GM23338 (cell line): ENCODE measurements at regions not wholly inside any gene's neighbourhood (a gene's known extent, or its start where the extent isn't known, plus 50 kb on each side); places are given as distances from the start of the nearest gene placed in this dataset.

ENCODE experiments used
- ATAC-seq: fragments of 200-7000 bp; cut with Tn5 transposase; 3 replicates; pipeline ENCODE4 v1.9.1; 2020
- DNase-seq: peaks from one replicate; pipeline ENCODE4 v3.0.0-alpha.2; 2015; ENCODE audit warnings: low spot score
- H2AFZ ChIP-seq: fragments of 200-600 bp; sonication (generic); 2 replicates; pipeline ENCODE4 v1.8.0; 2016; ENCODE audit warnings: antibody characterized with exemption, mild to moderate bottlenecking, moderate library complexity
- H3F3A ChIP-seq: fragments of 200-600 bp; sonication (generic); replicated peaks from 2 replicates; pipeline ENCODE4 v1.8.0; 2017; ENCODE audit warnings: antibody characterized with exemption, mixed run types, low read depth
- H3K27ac ChIP-seq: fragments of 200-600 bp; sonication (generic); 2 replicates; pipeline ENCODE4 v1.6.1; 2016; ENCODE audit warnings: low read depth
- H3K27me3 ChIP-seq: fragments of 200-600 bp; sonication (generic); 2 replicates; pipeline ENCODE4 v1.8.0; 2016; ENCODE audit warnings: mild to moderate bottlenecking, mixed run types, moderate library complexity; ENCODE audit not compliant: insufficient read depth
- H3K36me3 ChIP-seq: fragments of 200-600 bp; sonication (generic); 2 replicates; pipeline ENCODE4 v1.8.0; 2016; ENCODE audit warnings: mild to moderate bottlenecking; ENCODE audit not compliant: insufficient read depth
- H3K4me1 ChIP-seq: fragments of 200-600 bp; sonication (generic); 2 replicates; pipeline ENCODE4 v1.8.0; 2016; ENCODE audit warnings: mild to moderate bottlenecking, moderate library complexity; ENCODE audit not compliant: insufficient read depth
- H3K4me2 ChIP-seq: fragments of 200-600 bp; sonication (generic); 2 replicates; pipeline ENCODE4 v1.7.1; 2017; ENCODE audit warnings: mixed run types
- H3K4me3 ChIP-seq: fragments of 200-600 bp; sonication (generic); 2 replicates; pipeline ENCODE4 v1.6.1; 2016; ENCODE audit warnings: mixed run types
- H3K79me2 ChIP-seq: fragments of 200-600 bp; sonication (generic); replicated peaks from 2 replicates; pipeline ENCODE4 v1.8.0; 2017; ENCODE audit warnings: mild to moderate bottlenecking; ENCODE audit not compliant: insufficient read depth
- H3K9me2 ChIP-seq: fragments of 200-600 bp; sonication (generic); 2 replicates; pipeline ENCODE4 v1.8.0; 2017; ENCODE audit not compliant: insufficient read depth
- H4K20me1 ChIP-seq: fragments of 200-600 bp; sonication (generic); replicated peaks from 2 replicates; pipeline ENCODE4 v1.8.0; 2017; ENCODE audit warnings: mild to moderate bottlenecking; ENCODE audit not compliant: insufficient read depth
- H3K27ac Mint-ChIP-seq: 2 replicates; pipeline ENCODE4 v1.8.0; 2020; ENCODE audit warnings: inconsistent platforms, mild to moderate bottlenecking, moderate library complexity, mixed read lengths
- H3K27me3 Mint-ChIP-seq: 3 replicates; pipeline ENCODE4 v1.8.0; 2022; ENCODE audit warnings: low read depth, mild to moderate bottlenecking, moderate library complexity, mixed read lengths, inconsistent platforms; ENCODE audit not compliant: insufficient read depth, poor library complexity
- H3K36me3 Mint-ChIP-seq: 3 replicates; pipeline ENCODE4 v1.8.0; 2021; ENCODE audit warnings: low read depth, mild to moderate bottlenecking, inconsistent platforms, moderate library complexity, mixed read lengths
- H3K4me1 Mint-ChIP-seq: 3 replicates; pipeline ENCODE4 v1.8.0; 2020; ENCODE audit warnings: mild to moderate bottlenecking, inconsistent platforms, mixed read lengths
- H3K4me3 Mint-ChIP-seq: 3 replicates; pipeline ENCODE4 v1.8.0; 2021; ENCODE audit warnings: moderate library complexity, mild to moderate bottlenecking, inconsistent platforms, mixed read lengths
- H3K9me3 Mint-ChIP-seq: 3 replicates; pipeline ENCODE4 v1.8.0; 2020; ENCODE audit warnings: moderate library complexity, mild to moderate bottlenecking, inconsistent platforms, mixed read lengths
- CREB1 ChIP-seq: fragments of 250-450 bp; sonication (Bioruptor Pico); IDR thresholded peaks from 2 replicates; pipeline ENCODE4 v1.5.0; 2020; ENCODE audit warnings: low read depth, mild to moderate bottlenecking, moderate library complexity
- ETS1 ChIP-seq: IDR thresholded peaks from 2 replicates; pipeline ENCODE4 v1.6.1; 2016; ENCODE audit warnings: antibody characterized with exemption
- EZH2 ChIP-seq: fragments of 200-600 bp; sonication (generic); IDR thresholded peaks from one replicate; pipeline ENCODE4 v1.8.0; 2017; ENCODE audit warnings: antibody characterized with exemption, mild to moderate bottlenecking, low read depth; ENCODE audit not compliant: unreplicated experiment
- EZH2phosphoT487 ChIP-seq: fragments of 200-600 bp; sonication (generic); IDR thresholded peaks from one replicate; pipeline ENCODE4 v1.8.1; 2018; ENCODE audit warnings: antibody characterized with exemption; ENCODE audit not compliant: unreplicated experiment
- JUNB ChIP-seq: IDR thresholded peaks from one replicate; pipeline ENCODE4 v1.6.1; 2016; ENCODE audit warnings: antibody characterized with exemption; ENCODE audit not compliant: unreplicated experiment
- NANOG ChIP-seq: IDR thresholded peaks from 2 replicates; pipeline ENCODE4 v1.6.1; 2016; ENCODE audit warnings: antibody characterized with exemption, borderline replicate concordance
- POLR2AphosphoS5 ChIP-seq: IDR thresholded peaks from 2 replicates; pipeline ENCODE4 v1.6.1; 2016; ENCODE audit warnings: antibody characterized with exemption, low read depth
- STAT1 ChIP-seq: IDR thresholded peaks from one replicate; pipeline ENCODE4 v1.6.1; 2016; ENCODE audit warnings: antibody characterized with exemption; ENCODE audit not compliant: unreplicated experiment
- ZNF114 ChIP-seq: fragments of 250-450 bp; sonication (Bioruptor Pico); IDR thresholded peaks from 2 replicates; pipeline ENCODE4 v1.5.0; 2020; ENCODE audit warnings: mild to moderate bottlenecking, moderate library complexity
- ZNF331 ChIP-seq: fragments of 250-450 bp; sonication (Bioruptor Pico); IDR thresholded peaks from 2 replicates; pipeline ENCODE4 v1.5.0; 2020; ENCODE audit warnings: low read depth, mild to moderate bottlenecking, moderate library complexity
- TF ChIP-seq, protein P1 (sequence below): IDR thresholded peaks from one replicate; pipeline ENCODE4 v1.6.1; 2018; ENCODE audit warnings: antibody characterized with exemption; ENCODE audit not compliant: unreplicated experiment

DNA sequence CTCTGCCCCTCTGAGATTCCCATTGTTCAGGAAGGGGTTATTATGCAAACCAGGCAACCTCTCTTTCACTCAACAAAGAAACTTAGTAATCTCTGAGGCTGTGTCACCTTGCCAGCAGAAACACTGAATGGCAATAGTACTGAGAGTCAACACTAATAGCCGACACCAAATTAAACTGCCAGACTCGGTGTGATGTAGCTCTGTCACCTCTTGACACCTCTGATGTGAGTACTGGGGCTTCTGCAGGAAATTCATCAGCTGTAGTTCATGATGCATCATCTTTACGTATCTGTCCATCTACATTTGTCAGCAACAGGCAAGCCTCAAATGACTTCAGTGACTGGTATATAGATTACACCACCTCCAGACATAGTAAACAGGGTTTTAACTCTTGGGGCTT, 65.0 kb upstream of the ONECUT1 start (continued):
- TF ChIP-seq EZH2 (no peak), CREB1 (no peak), STAT1 (no peak), NANOG (no peak)

DNA sequence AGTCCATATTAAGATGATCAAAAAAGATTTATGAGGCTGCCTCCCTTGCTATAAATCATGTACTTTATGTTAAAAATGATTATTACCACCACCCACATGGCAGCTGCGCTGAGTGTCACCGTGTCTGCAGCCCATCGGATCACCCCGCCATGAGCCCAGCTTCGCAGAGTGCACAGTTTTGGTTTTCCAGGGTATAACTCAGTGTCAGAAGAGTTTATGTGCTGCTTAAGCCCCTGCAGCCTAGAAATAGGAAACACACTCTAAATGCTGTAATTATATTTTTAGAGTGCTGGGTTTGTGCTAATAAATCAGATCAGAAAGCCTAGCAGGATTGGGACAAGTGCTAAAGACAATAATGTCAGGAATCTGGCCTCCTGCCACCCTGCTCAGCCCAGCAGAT, 54.7 kb upstream of the ONECUT1 start:
- DNase-seq (no peak), ATAC-seq (no peak)
- Histone ChIP-seq H3K79me2 (no peaks in the 10 kb centered on the region), H3F3A (no peaks in the 10 kb centered on the region), H3K27ac (no peak overlapping the region), H2AFZ (no peak overlapping the region), H3K27me3 (no peaks in the 10 kb centered on the region), H3K36me3 (no peaks in the 10 kb centered on the region; the same call in 1 of the 2 replicates), H3K4me3 (no peak overlapping the region), H4K20me1 (no peaks in the 10 kb centered on the region), H3K4me2 (no peak overlapping the region), H3K4me1 (no peaks in the 10 kb centered on the region), H3K9me2 (no peaks in the 10 kb centered on the region; the same call in none of the 2 replicates)
- Mint-ChIP-seq H3K4me1 (no peaks in the 10 kb centered on the region), H3K9me3 (peaks cover 7% of the 10 kb centered on the region; the same call in 2 of the 3 replicates), H3K36me3 (0 out of 3 replicates have a peak, but pooled peaks cover 3% of the 10 kb centered on the region), H3K27ac (no peak overlapping the region), H3K4me3 (no peak overlapping the region), H3K27me3 (no peaks in the 10 kb centered on the region)
- TF ChIP-seq EZH2phosphoT487 (no peak), POLR2AphosphoS5 (no peak), ZNF331 (CRISPR knock-in tag) (no peak), NANOG (no peak), JUNB (no peak), CREB1 (no peak), ZNF114 (CRISPR knock-in tag) (no peak), EZH2 (no peak), ETS1 (no peak)
- TF ChIP-seq, protein P1, sequence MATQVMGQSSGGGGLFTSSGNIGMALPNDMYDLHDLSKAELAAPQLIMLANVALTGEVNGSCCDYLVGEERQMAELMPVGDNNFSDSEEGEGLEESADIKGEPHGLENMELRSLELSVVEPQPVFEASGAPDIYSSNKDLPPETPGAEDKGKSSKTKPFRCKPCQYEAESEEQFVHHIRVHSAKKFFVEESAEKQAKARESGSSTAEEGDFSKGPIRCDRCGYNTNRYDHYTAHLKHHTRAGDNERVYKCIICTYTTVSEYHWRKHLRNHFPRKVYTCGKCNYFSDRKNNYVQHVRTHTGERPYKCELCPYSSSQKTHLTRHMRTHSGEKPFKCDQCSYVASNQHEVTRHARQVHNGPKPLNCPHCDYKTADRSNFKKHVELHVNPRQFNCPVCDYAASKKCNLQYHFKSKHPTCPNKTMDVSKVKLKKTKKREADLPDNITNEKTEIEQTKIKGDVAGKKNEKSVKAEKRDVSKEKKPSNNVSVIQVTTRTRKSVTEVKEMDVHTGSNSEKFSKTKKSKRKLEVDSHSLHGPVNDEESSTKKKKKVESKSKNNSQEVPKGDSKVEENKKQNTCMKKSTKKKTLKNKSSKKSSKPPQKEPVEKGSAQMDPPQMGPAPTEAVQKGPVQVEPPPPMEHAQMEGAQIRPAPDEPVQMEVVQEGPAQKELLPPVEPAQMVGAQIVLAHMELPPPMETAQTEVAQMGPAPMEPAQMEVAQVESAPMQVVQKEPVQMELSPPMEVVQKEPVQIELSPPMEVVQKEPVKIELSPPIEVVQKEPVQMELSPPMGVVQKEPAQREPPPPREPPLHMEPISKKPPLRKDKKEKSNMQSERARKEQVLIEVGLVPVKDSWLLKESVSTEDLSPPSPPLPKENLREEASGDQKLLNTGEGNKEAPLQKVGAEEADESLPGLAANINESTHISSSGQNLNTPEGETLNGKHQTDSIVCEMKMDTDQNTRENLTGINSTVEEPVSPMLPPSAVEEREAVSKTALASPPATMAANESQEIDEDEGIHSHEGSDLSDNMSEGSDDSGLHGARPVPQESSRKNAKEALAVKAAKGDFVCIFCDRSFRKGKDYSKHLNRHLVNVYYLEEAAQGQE = no peak
